Mesothelial cell of epicardium (in vitro differentiated cells): ENCODE measurements at regions not wholly inside any gene's neighbourhood (a gene's known extent, or its start where the extent isn't known, plus 50 kb on each side); places are given as distances from the start of the nearest gene placed in this dataset.

Experiments used
- DNase-seq, 2 experiments: peaks; one replicate each; pipeline ENCODE4 v3.0.0; 2021; ENCODE audit warnings: low spot score in 2 of 2; ENCODE audit not compliant: unreplicated experiment in 2 of 2
- H3K27ac Mint-ChIP-seq: 2 replicates; pipeline ENCODE4 v1.8.0; 2021; ENCODE audit warnings: mixed read lengths
- H3K27me3 Mint-ChIP-seq: 2 replicates; pipeline ENCODE4 v1.8.0; 2021; ENCODE audit warnings: low read depth, mixed read lengths
- H3K36me3 Mint-ChIP-seq: 2 replicates; pipeline ENCODE4 v1.8.0; 2021; ENCODE audit warnings: mixed read lengths
- H3K4me1 Mint-ChIP-seq: 2 replicates; pipeline ENCODE4 v1.8.0; 2021; ENCODE audit warnings: mixed read lengths
- H3K4me3 Mint-ChIP-seq: 2 replicates; pipeline ENCODE4 v1.8.0; 2021; ENCODE audit warnings: mild to moderate bottlenecking, moderate library complexity, mixed read lengths
- H3K9me3 Mint-ChIP-seq: 2 replicates; pipeline ENCODE4 v1.8.0; 2021; ENCODE audit warnings: mixed read lengths
- CTCF ChIP-seq: fragments of 200-600 bp; sonication (generic); IDR thresholded peaks from one replicate; pipeline ENCODE4 v1.5.0; 2021; ENCODE audit warnings: antibody characterized with exemption; ENCODE audit not compliant: unreplicated experiment

GRCh38 chr21:35422011-35422410 lies 372.9 kb upstream of the RUNX1 start:
- Mint-ChIP-seq H3K27me3 (peaks cover 6% of the 10 kb centered on the region), H3K4me3 (no peak overlapping the region), H3K9me3 (peaks cover 27% of the 10 kb centered on the region), H3K27ac (no peak overlapping the region), H3K4me1 (peaks cover 7% of the 10 kb centered on the region), H3K36me3 (no peaks in the 10 kb centered on the region)
- no peak for DNase-seq
- TF ChIP-seq CTCF, result no peak

DNA sequence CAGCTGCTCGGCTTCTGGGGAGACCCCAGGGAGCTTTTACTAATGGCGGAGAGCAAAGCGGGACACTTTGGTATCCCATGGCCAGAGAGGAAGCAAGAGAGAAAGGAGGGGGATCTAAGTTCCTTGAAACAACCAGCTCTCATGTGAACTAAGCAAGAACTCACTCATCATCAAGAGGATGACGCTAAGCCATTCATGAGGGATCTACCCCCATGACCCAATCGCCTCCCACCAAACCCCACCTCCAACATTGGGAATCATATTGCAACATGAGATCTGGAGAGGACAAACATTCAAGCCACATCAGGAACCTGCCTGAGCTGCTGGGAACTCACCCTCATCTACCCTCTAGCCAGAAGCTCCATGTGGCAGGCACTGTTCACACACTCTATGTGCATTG lies 372.1 kb upstream of the RUNX1 start:
- H3K27ac Mint-ChIP-seq, result no peak overlapping the region
- H3K36me3 Mint-ChIP-seq, result no peaks in the 10 kb centered on the region
- H3K9me3 Mint-ChIP-seq, result peaks cover 27% of the 10 kb centered on the region
- H3K4me3 Mint-ChIP-seq, result no peak overlapping the region
- no peak for DNase-seq
- TF ChIP-seq CTCF, result no peak
- peaks cover 5% of the 10 kb centered on the region for H3K27me3 Mint-ChIP-seq
- no peaks in the 10 kb centered on the region for H3K4me1 Mint-ChIP-seq

- no peaks in the 10 kb centered on the region for H3K36me3 Mint-ChIP-seq
- H3K27me3 Mint-ChIP-seq, result peaks cover 5% of the 10 kb centered on the region
- peaks cover 27% of the 10 kb centered on the region for H3K9me3 Mint-ChIP-seq
- no peak overlapping the region for H3K4me3 Mint-ChIP-seq
- DNase-seq, result no peak
- no peaks in the 10 kb centered on the region for H3K4me1 Mint-ChIP-seq
- no peak overlapping the region for H3K27ac Mint-ChIP-seq
- TF ChIP-seq CTCF, result no peak
Observed at GRCh38 chr21:35420656-35421055, 371.6 kb upstream of the RUNX1 start.

- Mint-ChIP-seq H3K4me3 (no peak overlapping the region), H3K4me1 (no peaks in the 10 kb centered on the region), H3K27ac (no peak overlapping the region)
Observed at GRCh38 chr21:35417762-35418161, 368.7 kb upstream of the RUNX1 start.

DNA sequence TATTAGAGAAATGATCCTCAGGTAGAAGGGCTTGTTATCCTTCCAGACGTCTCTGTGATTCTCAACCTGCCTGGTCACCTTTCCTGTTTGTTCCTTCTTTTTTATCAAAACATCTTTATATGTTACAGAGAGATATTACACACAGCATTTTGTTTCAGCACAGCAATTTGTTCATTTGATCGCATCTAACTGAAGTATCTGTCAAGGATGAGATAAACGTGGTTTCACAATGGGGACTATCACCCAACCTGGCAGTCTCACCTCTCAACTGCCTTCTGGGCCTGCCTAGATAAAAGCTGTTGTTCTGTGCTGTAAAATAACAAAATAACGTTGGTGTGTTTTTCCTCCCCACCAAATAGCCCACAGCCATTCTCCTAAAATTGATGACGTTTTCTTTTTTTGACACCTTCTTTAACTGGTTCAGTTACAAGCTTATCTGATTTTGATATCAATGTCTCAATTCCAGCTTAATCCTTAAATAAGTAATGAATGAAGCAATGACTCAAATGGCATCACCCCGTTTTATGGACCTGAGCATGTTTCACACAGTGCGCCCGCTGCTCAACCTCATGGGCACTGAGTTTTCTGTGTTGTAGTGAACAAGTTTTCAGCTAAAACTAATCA lies 367.9 kb upstream of the RUNX1 start:
- TF ChIP-seq CTCF, result no peak
- H3K9me3 Mint-ChIP-seq, result peaks cover 14% of the 10 kb centered on the region
- H3K4me3 Mint-ChIP-seq, result no peak overlapping the region

More at GRCh38 chr21:35417762-35418161, 368.7 kb upstream of the RUNX1 start:
- peaks cover 13% of the 10 kb centered on the region for H3K27me3 Mint-ChIP-seq
- TF ChIP-seq CTCF, result no peak
- H3K36me3 Mint-ChIP-seq, result no peaks in the 10 kb centered on the region
- peaks cover 22% of the 10 kb centered on the region for H3K9me3 Mint-ChIP-seq
- no peak for DNase-seq

More for the DNA sequence above, 367.9 kb upstream of the RUNX1 start:
- peaks cover 13% of the 10 kb centered on the region for H3K27me3 Mint-ChIP-seq
- H3K36me3 Mint-ChIP-seq, result no peaks in the 10 kb centered on the region
- H3K4me1 Mint-ChIP-seq, result no peaks in the 10 kb centered on the region
- DNase-seq, result no peak
- H3K27ac Mint-ChIP-seq, result no peak overlapping the region
